ENCODE measurements at regions not wholly inside any gene's neighbourhood (a gene's known extent, or its start where the extent isn't known, plus 50 kb on each side); places are given as distances from the start of the nearest gene placed in this dataset.

DNA sequence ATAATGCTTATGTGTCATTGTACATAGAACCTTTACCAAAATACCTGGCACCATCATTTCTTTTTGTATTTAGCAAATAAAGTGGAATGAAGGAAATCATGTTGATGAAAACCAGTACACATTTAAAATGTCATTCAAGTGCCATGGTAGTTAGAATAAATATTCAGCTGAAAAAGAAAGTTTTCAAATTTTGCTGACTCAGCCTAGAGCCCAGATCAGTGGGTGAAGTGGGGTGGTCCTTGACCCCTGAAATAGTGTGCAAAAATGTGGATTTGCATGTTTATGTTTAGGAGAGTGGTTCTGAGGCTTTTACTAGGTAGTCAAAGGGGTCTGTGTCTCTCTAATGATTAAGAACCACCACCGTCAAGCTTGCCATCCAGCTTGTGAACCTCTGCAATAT lies 418.7 kb downstream of the ETNK1 start:
- TF ChIP-seq, protein P1, sequence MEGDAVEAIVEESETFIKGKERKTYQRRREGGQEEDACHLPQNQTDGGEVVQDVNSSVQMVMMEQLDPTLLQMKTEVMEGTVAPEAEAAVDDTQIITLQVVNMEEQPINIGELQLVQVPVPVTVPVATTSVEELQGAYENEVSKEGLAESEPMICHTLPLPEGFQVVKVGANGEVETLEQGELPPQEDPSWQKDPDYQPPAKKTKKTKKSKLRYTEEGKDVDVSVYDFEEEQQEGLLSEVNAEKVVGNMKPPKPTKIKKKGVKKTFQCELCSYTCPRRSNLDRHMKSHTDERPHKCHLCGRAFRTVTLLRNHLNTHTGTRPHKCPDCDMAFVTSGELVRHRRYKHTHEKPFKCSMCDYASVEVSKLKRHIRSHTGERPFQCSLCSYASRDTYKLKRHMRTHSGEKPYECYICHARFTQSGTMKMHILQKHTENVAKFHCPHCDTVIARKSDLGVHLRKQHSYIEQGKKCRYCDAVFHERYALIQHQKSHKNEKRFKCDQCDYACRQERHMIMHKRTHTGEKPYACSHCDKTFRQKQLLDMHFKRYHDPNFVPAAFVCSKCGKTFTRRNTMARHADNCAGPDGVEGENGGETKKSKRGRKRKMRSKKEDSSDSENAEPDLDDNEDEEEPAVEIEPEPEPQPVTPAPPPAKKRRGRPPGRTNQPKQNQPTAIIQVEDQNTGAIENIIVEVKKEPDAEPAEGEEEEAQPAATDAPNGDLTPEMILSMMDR (conservative IDR thresholded peaks at IDR 0.05; ENCODE audit: low read depth, low read length) = no peak
- TF ChIP-seq, protein P2, sequence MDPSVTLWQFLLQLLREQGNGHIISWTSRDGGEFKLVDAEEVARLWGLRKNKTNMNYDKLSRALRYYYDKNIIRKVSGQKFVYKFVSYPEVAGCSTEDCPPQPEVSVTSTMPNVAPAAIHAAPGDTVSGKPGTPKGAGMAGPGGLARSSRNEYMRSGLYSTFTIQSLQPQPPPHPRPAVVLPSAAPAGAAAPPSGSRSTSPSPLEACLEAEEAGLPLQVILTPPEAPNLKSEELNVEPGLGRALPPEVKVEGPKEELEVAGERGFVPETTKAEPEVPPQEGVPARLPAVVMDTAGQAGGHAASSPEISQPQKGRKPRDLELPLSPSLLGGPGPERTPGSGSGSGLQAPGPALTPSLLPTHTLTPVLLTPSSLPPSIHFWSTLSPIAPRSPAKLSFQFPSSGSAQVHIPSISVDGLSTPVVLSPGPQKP (IDR thresholded peaks at IDR 0.05; ENCODE audit: borderline replicate concordance, low read depth, low read length) = no peak
- TF ChIP-seq POLR2A (IDR thresholded peaks at IDR 0.05; ENCODE audit: low read depth, low read length) = no peak
